ENCODE measurements at regions not wholly inside any gene's neighbourhood (a gene's known extent, or its start where the extent isn't known, plus 50 kb on each side); places are given as distances from the start of the nearest gene placed in this dataset.
A peak's percentile ranks its signal among the peaks of the same experiment; 100 is the strongest.

- no peaks in the 10 kb centered on the region for H3K36me3 Mint-ChIP-seq
- H3K4me3 Mint-ChIP-seq = no peak overlapping the region
- ChIA-PET CTCF (ENCODE audit: partially characterized antibody) (interaction anchor here (0.6 to 6.6 kb wide), 7 partner anchors 8 to 455 kb away, joined by 3 to 38 read pairs (median 5); no protein-coding TSS in a partner anchor), POLR2A (ENCODE audit: partially characterized antibody) (no interaction called here)
- peaks cover 0 to 2% (median under 1%) of the 10 kb centered on the region in 4 donors for H3K4me1 Mint-ChIP-seq
- no peak for DNase-seq
- Histone ChIP-seq H3K4me1 (ENCODE audit: insufficient read depth, low read length) (no peaks in the 10 kb centered on the region), H3K9me3 (ENCODE audit: control insufficient read depth in 1 of 2, low read length in 2 of 2) (no peaks in the 10 kb centered on the region), H3K4me3 (ENCODE audit: low read length in 2 of 2) (no peak overlapping the region), H3K36me3 (ENCODE audit: insufficient read depth, low read length) (no peaks in the 10 kb centered on the region), H3K27ac (ENCODE audit: low read depth, low read length) (no peak overlapping the region), H3K27me3 (ENCODE audit: insufficient read depth, low read length) (no peaks in the 10 kb centered on the region)
- intact Hi-C loops (cut with micrococcal nuclease) = loop anchor here (2.0 to 5.0 kb wide), 2 partner anchors 65 to 1667 kb away; no protein-coding TSS in a partner anchor
- H3K27me3 Mint-ChIP-seq = peaks cover 3% of the 10 kb centered on the region in 2 donors
- H3K27ac Mint-ChIP-seq = no peak overlapping the region
- peaks cover 0 to 2% (median 0%) of the 10 kb centered on the region in 8 donors for H3K9me3 Mint-ChIP-seq
Observed at GRCh38 chr18:59835605-59836379, 64.0 kb upstream of the PMAIP1 start.

DNA sequence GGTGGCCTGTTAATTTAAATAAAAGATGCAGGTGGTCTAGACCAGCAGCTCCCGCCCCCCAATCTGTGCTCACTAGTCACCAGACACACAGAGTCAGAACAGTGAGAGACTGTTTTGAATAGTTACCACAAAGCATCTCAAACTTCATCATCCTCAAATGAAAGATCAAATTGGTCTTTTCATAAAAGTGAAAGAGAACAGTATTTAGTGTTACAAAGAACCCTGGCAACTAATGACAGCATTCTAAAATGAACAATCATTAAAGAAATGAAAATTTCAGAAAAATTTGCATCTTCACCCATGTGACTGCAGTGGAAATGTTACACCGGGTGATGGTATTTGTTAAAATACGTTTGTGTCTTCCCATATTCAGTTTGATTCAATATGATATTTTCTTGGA lies 65.5 kb upstream of the PMAIP1 start:
- intact Hi-C loops (cut with micrococcal nuclease) = no loop called here
- Mint-ChIP-seq H3K9me3 (peaks cover 0 to under 1% (median 0%) of the 10 kb centered on the region in 8 donors), H3K27me3 (peaks cover 2 to 3% of the 10 kb centered on the region in 2 donors), H3K27ac (no peak overlapping the region), H3K4me3 (no peak overlapping the region), H3K36me3 (no peaks in the 10 kb centered on the region), H3K4me1 (peaks cover 0 to 2% (median under 1%) of the 10 kb centered on the region in 4 donors)
- Histone ChIP-seq H3K4me1 (ENCODE audit: insufficient read depth, low read length) (no peaks in the 10 kb centered on the region), H3K36me3 (ENCODE audit: insufficient read depth, low read length) (no peaks in the 10 kb centered on the region), H3K9me3 (ENCODE audit: control insufficient read depth in 1 of 2, low read length in 2 of 2) (no peaks in the 10 kb centered on the region), H3K4me3 (ENCODE audit: low read length in 2 of 2) (no peak overlapping the region), H3K27ac (ENCODE audit: low read depth, low read length) (no peak overlapping the region), H3K27me3 (ENCODE audit: insufficient read depth, low read length) (no peaks in the 10 kb centered on the region)
- ChIA-PET CTCF (ENCODE audit: partially characterized antibody) (no interaction called here), POLR2A (ENCODE audit: partially characterized antibody) (no interaction called here)
- DNase-seq = no peak

- CTCF ChIA-PET (ENCODE audit: partially characterized antibody) = no interaction called here
- no peaks in the 10 kb centered on the region for H3K9me3 ChIP-seq (ENCODE audit: control insufficient read depth in 1 of 2, low read length in 2 of 2)
- H3K4me1 ChIP-seq (ENCODE audit: insufficient read depth, low read length) = no peaks in the 10 kb centered on the region
- H3K4me3 ChIP-seq (ENCODE audit: low read length in 2 of 2) = no peak overlapping the region
- H3K36me3 ChIP-seq (ENCODE audit: insufficient read depth, low read length) = no peaks in the 10 kb centered on the region
- no peaks in the 10 kb centered on the region for H3K27me3 ChIP-seq (ENCODE audit: insufficient read depth, low read length)
- Mint-ChIP-seq H3K36me3 (no peaks in the 10 kb centered on the region), H3K27ac (peak overlapping the region in 1 of 7 donors; percentile 18), H3K27me3 (peaks cover 2 to 3% of the 10 kb centered on the region in 2 donors), H3K4me1 (peaks cover 0 to 2% (median under 1%) of the 10 kb centered on the region in 4 donors), H3K9me3 (no peaks in the 10 kb centered on the region), H3K4me3 (no peak overlapping the region)
- no peak overlapping the region for H3K27ac ChIP-seq (ENCODE audit: low read depth, low read length)
- POLR2A ChIA-PET (ENCODE audit: partially characterized antibody) = no interaction called here
- no peak for DNase-seq
- intact Hi-C loops (cut with micrococcal nuclease) = no loop called here
Observed at GRCh38 chr18:59833785-59834184, 66.0 kb upstream of the PMAIP1 start.

DNA sequence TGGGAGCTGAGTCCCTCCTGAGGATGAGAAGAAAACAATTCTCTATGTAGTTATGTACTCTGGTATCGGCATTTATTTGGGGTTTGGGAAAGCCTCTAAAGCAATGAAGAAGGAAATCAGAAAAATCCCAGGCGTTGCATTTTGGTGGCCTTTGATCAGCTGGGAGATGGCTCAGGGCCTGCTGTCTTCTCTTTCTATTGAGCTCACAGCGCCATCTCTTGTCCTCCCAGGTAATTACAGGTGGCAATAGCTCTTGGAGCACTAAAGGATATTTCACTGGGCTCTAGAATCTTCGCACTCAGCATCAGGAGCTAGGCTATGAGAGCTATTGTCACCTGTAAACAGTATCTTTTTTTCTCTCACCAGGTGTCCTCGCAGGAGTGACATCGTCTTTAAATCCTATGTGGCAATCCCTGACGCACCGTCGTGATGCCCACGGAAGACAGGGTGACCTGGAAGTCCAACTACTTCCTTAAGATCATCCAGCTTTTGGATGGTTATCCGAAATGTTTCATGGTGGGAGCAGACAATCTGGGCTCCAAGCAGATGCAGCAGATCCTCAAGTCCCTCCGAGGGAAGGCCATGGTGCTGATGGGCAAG lies 76.1 kb upstream of the PMAIP1 start:
- Mint-ChIP-seq H3K4me1 (peaks cover 0 to 1% (median 0%) of the 10 kb centered on the region in 4 donors), H3K4me3 (no peak overlapping the region), H3K36me3 (no peaks in the 10 kb centered on the region), H3K27ac (no peak overlapping the region), H3K9me3 (peaks cover 0 to 4% (median 0%) of the 10 kb centered on the region in 8 donors), H3K27me3 (peaks cover 5 to 10% of the 10 kb centered on the region in 2 donors)
- no peaks in the 10 kb centered on the region for H3K4me1 ChIP-seq (ENCODE audit: insufficient read depth, low read length)
- H3K9me3 ChIP-seq (ENCODE audit: control insufficient read depth in 1 of 2, low read length in 2 of 2) = no peaks in the 10 kb centered on the region
- H3K4me3 ChIP-seq (ENCODE audit: low read length in 2 of 2) = no peak overlapping the region
- ChIA-PET CTCF (ENCODE audit: partially characterized antibody) (interaction anchor here (0.8 to 2.0 kb wide), 6 partner anchors 13 to 367 kb away, joined by 3 to 12 read pairs (median 5); no protein-coding TSS in a partner anchor), POLR2A (ENCODE audit: partially characterized antibody) (no interaction called here)
- no peak overlapping the region for H3K27ac ChIP-seq (ENCODE audit: low read depth, low read length)
- H3K27me3 ChIP-seq (ENCODE audit: insufficient read depth, low read length) = no peaks in the 10 kb centered on the region
- DNase-seq = no peak
- no peaks in the 10 kb centered on the region for H3K36me3 ChIP-seq (ENCODE audit: insufficient read depth, low read length)
- intact Hi-C loops (cut with micrococcal nuclease) = loop anchor here (5.0 kb wide), 1 partner anchor 516 kb away; no protein-coding TSS in a partner anchor

DNA sequence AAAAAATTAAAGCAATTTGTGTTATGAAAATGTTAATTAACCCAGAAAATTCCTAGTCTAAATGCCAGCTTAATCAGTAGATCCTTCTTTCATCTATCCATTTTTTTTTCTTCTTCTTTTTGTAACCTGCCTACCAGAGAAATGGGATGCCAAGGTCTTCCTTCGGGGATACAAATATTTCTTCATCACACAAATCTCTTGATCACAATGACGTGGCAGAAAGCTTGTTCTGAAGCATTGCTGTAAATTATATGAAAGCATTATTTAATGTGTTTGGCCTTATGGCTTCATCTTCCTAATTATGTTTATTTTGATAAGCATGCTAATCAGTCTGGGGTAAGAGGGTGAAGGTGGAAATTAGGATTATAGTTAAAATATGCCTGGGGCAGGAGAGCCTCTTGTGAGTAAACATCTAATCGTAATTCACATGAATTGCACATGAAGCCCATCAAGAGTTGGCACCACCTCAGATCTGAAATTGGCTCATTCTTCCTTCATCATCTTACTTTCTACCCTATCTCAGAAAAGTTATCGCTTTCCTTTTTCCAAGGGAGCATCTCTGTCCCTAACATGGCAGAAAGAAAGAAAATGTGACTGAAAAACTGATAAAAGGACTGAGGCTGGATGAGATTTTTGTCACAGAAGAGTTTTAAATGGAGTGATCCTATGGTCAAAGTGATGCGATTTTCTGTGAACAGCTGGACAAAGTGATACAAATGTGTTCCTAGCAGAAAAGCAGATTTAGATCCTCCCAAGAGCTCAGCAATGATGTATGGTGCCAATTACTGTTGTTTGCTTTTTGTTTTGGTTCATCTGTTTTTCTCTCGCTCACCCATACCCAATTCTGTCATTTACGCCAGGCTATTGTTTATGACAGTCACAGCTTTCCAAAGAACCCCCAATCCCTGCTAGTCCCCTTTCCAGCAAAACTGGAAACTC lies 76.9 kb upstream of the PMAIP1 start:
- no peak overlapping the region for H3K27ac Mint-ChIP-seq
- peaks cover 0 to 1% (median 0%) of the 10 kb centered on the region in 4 donors for H3K4me1 Mint-ChIP-seq
- intact Hi-C loops (cut with micrococcal nuclease) = loop anchor here (5.0 kb wide), 1 partner anchor 516 kb away; no protein-coding TSS in a partner anchor
- POLR2A ChIA-PET (ENCODE audit: partially characterized antibody) = no interaction called here
- no peaks in the 10 kb centered on the region for H3K36me3 Mint-ChIP-seq
- H3K27me3 Mint-ChIP-seq = peaks cover 4 to 10% of the 10 kb centered on the region in 2 donors
- H3K27ac ChIP-seq (ENCODE audit: low read depth, low read length) = no peak overlapping the region
- H3K36me3 ChIP-seq (ENCODE audit: insufficient read depth, low read length) = no peaks in the 10 kb centered on the region
- H3K4me3 ChIP-seq (ENCODE audit: low read length in 2 of 2) = no peak overlapping the region
- no peaks in the 10 kb centered on the region for H3K4me1 ChIP-seq (ENCODE audit: insufficient read depth, low read length)
- no peaks in the 10 kb centered on the region for H3K27me3 ChIP-seq (ENCODE audit: insufficient read depth, low read length)
- H3K9me3 ChIP-seq (ENCODE audit: control insufficient read depth in 1 of 2, low read length in 2 of 2) = no peaks in the 10 kb centered on the region
- no peak for DNase-seq
- CTCF ChIA-PET (ENCODE audit: partially characterized antibody) = interaction anchor here (0.8 to 2.0 kb wide), 6 partner anchors 14 to 366 kb away, joined by 3 to 12 read pairs (median 5); no protein-coding TSS in a partner anchor
- peaks cover 0 to 4% (median 0%) of the 10 kb centered on the region in 8 donors for H3K9me3 Mint-ChIP-seq
- no peak overlapping the region for H3K4me3 Mint-ChIP-seq

DNA sequence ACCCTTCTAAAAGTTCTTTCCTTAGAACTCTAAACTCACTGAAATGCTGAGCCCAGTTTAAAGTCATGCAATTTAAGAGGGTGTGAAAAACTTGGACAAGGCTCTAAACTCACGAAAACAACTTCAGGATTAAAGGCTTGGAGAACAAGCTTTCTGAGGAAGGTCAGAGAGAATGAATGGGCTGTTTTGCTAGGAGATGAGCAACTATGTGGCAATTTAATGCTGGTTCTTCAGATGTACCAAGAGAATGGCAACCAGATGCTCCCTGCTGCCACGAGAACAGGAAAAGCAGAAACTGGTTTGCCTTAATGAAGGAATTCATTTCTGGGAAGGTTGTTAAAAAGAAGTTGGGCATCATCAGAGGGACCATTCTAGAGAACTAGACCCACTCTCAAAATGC lies 77.8 kb upstream of the PMAIP1 start:
- Mint-ChIP-seq H3K9me3 (peaks cover 0 to 4% (median 0%) of the 10 kb centered on the region in 8 donors), H3K4me1 (peaks cover 0 to 1% (median 0%) of the 10 kb centered on the region in 4 donors), H3K4me3 (no peak overlapping the region), H3K27me3 (peaks cover 7 to 13% of the 10 kb centered on the region in 2 donors), H3K27ac (no peak overlapping the region), H3K36me3 (no peaks in the 10 kb centered on the region)
- CTCF ChIA-PET (ENCODE audit: partially characterized antibody) = interaction anchor here (2.0 kb wide), 1 partner anchor 17 kb away, joined by 7 read pairs; no protein-coding TSS in a partner anchor
- POLR2A ChIA-PET (ENCODE audit: partially characterized antibody) = no interaction called here
- no peaks in the 10 kb centered on the region for H3K4me1 ChIP-seq (ENCODE audit: insufficient read depth, low read length)
- H3K27me3 ChIP-seq (ENCODE audit: insufficient read depth, low read length) = no peaks in the 10 kb centered on the region
- no peaks in the 10 kb centered on the region for H3K36me3 ChIP-seq (ENCODE audit: insufficient read depth, low read length)
- H3K4me3 ChIP-seq (ENCODE audit: low read length in 2 of 2) = no peak overlapping the region
- no peak overlapping the region for H3K27ac ChIP-seq (ENCODE audit: low read depth, low read length)
- intact Hi-C loops (cut with micrococcal nuclease) = loop anchor here (5.0 kb wide), 1 partner anchor 515 kb away; no protein-coding TSS in a partner anchor
- H3K9me3 ChIP-seq (ENCODE audit: control insufficient read depth in 1 of 2, low read length in 2 of 2) = no peaks in the 10 kb centered on the region
- DNase-seq = no peak

Data from CD4-positive, alpha-beta memory T cell (primary cell).